ENCODE measurements at regions not wholly inside any gene's neighbourhood (a gene's known extent, or its start where the extent isn't known, plus 50 kb on each side); places are given as distances from the start of the nearest gene placed in this dataset.

- H3K4me1 ChIP-seq, result no peaks in the 10 kb centered on the region
- no peak overlapping the region for H3K4me3 ChIP-seq
- ATAC-seq (no peak), DNase-seq (no peak)
- TF ChIP-seq CTCF (IDR thresholded peaks at IDR 0.05), result no peak
- no peaks in the 10 kb centered on the region for H3K9me3 ChIP-seq
- H3K27ac ChIP-seq, result no peak overlapping the region
- H3K36me3 ChIP-seq, result no peaks in the 10 kb centered on the region
- H3K27me3 ChIP-seq, result no peaks in the 10 kb centered on the region
- intact Hi-C loops (cut with DNase I), result no loop called here
Observed at GRCh38 chr5:105034401-105034763, 1471.8 kb upstream of the NUDT12 start.

GRCh38 chr5:105033637-105034400 is 1471.2 kb upstream of the NUDT12 start:
- no peak for ATAC-seq
- intact Hi-C loops (cut with DNase I), result no loop called here

GRCh38 chr5:105032917-105033316 is 1470.3 kb upstream of the NUDT12 start:
- no peak for ATAC-seq
- Histone ChIP-seq H3K9me3 (no peaks in the 10 kb centered on the region), H3K4me3 (no peak overlapping the region), H3K4me1 (no peaks in the 10 kb centered on the region), H3K27ac (no peak overlapping the region), H3K27me3 (no peaks in the 10 kb centered on the region), H3K36me3 (no peaks in the 10 kb centered on the region)
- no peak for DNase-seq
- intact Hi-C loops (cut with DNase I), result no loop called here
- TF ChIP-seq CTCF (IDR thresholded peaks at IDR 0.05), result no peak

More at GRCh38 chr5:105033637-105034400, 1471.2 kb upstream of the NUDT12 start:
- no peak for DNase-seq
- Histone ChIP-seq H3K4me1 (no peaks in the 10 kb centered on the region), H3K4me3 (no peak overlapping the region), H3K27me3 (no peaks in the 10 kb centered on the region), H3K27ac (no peak overlapping the region), H3K36me3 (no peaks in the 10 kb centered on the region), H3K9me3 (no peaks in the 10 kb centered on the region)
- TF ChIP-seq CTCF (IDR thresholded peaks at IDR 0.05), result no peak

- no peaks in the 10 kb centered on the region for H3K36me3 ChIP-seq
- no peaks in the 10 kb centered on the region for H3K9me3 ChIP-seq
- H3K4me1 ChIP-seq, result no peaks in the 10 kb centered on the region
- no peak overlapping the region for H3K27ac ChIP-seq
- no peak overlapping the region for H3K4me3 ChIP-seq
- ATAC-seq, result no peak
- no peak for TF ChIP-seq CTCF (IDR thresholded peaks at IDR 0.05)
- intact Hi-C loops (cut with DNase I), result no loop called here
- no peaks in the 10 kb centered on the region for H3K27me3 ChIP-seq
- no peak for DNase-seq
Observed at GRCh38 chr5:105030153-105030552, 1467.6 kb upstream of the NUDT12 start.

GRCh38 chr5:105015098-105015497 is 1452.5 kb upstream of the NUDT12 start:
- no peak overlapping the region for H3K27ac ChIP-seq
- intact Hi-C loops (cut with DNase I), result no loop called here
- H3K36me3 ChIP-seq, result no peaks in the 10 kb centered on the region
- TF ChIP-seq CTCF (IDR thresholded peaks at IDR 0.05), result no peak
- H3K4me1 ChIP-seq, result no peaks in the 10 kb centered on the region
- H3K4me3 ChIP-seq, result no peak overlapping the region
- H3K27me3 ChIP-seq, result no peaks in the 10 kb centered on the region
- H3K9me3 ChIP-seq, result no peaks in the 10 kb centered on the region
- no peak for ATAC-seq
- no peak for DNase-seq

- TF ChIP-seq CTCF (IDR thresholded peaks at IDR 0.05), result no peak
- Histone ChIP-seq H3K4me1 (no peaks in the 10 kb centered on the region), H3K9me3 (no peaks in the 10 kb centered on the region), H3K27me3 (no peaks in the 10 kb centered on the region), H3K27ac (no peak overlapping the region), H3K4me3 (no peak overlapping the region), H3K36me3 (no peaks in the 10 kb centered on the region)
- intact Hi-C loops (cut with DNase I), result no loop called here
- DNase-seq (no peak), ATAC-seq (no peak)
Observed at GRCh38 chr5:104998572-104998971, 1436.0 kb upstream of the NUDT12 start.
